ENCODE measurements at regions not wholly inside any gene's neighbourhood (a gene's known extent, or its start where the extent isn't known, plus 50 kb on each side); places are given as distances from the start of the nearest gene placed in this dataset.

DNA sequence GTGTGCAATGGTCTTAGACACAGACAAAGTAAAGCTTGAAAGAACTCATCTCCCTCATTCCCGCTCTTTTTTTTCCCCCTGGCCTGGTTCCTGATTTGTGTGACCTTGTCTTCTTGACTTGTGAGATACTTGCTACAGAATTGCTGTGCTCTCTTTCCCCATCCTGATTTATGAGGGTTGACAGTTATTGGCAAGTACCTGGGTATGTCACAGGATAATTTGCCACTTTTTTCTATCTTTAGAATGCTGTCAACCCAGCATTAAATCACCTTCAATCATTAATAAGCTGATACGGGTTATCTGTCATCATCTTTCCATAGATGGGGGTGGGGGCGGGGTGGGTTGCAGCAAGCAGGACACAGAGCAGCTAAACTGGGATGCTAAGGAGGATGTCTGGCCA lies 144.4 kb upstream of the PRICKLE1 start:
- H3K27ac ChIP-seq: no peak overlapping the region
- TF ChIP-seq, protein P1, sequence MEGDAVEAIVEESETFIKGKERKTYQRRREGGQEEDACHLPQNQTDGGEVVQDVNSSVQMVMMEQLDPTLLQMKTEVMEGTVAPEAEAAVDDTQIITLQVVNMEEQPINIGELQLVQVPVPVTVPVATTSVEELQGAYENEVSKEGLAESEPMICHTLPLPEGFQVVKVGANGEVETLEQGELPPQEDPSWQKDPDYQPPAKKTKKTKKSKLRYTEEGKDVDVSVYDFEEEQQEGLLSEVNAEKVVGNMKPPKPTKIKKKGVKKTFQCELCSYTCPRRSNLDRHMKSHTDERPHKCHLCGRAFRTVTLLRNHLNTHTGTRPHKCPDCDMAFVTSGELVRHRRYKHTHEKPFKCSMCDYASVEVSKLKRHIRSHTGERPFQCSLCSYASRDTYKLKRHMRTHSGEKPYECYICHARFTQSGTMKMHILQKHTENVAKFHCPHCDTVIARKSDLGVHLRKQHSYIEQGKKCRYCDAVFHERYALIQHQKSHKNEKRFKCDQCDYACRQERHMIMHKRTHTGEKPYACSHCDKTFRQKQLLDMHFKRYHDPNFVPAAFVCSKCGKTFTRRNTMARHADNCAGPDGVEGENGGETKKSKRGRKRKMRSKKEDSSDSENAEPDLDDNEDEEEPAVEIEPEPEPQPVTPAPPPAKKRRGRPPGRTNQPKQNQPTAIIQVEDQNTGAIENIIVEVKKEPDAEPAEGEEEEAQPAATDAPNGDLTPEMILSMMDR (conservative IDR thresholded peaks at IDR 0.05): no peak

DNA sequence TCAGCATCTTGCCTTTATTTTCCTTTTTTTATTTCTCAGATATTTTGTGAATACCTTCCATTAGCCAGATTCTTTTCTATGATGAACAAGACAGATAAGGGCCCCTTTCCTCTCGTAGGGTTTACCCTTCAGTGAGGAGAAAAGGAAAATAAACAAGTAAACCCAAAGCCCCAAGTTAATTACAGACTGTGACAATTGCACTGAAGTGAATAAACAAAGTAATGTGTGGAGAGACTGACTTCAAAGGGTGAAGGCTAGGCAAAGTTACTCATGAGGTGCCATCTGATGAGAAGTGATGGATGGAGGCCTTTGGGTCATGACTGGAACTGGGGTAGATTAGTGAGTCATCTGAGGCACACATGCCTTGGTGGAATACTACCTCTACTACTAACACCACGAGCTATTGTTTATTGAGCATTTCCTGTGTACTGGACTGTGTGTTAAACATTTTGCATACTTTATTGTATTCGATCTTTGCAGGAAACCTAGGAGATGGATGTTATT lies 143.4 kb upstream of the PRICKLE1 start:
- TF ChIP-seq, protein P1 (conservative IDR thresholded peaks at IDR 0.05): no peak
- H3K27ac ChIP-seq: no peak overlapping the region

DNA sequence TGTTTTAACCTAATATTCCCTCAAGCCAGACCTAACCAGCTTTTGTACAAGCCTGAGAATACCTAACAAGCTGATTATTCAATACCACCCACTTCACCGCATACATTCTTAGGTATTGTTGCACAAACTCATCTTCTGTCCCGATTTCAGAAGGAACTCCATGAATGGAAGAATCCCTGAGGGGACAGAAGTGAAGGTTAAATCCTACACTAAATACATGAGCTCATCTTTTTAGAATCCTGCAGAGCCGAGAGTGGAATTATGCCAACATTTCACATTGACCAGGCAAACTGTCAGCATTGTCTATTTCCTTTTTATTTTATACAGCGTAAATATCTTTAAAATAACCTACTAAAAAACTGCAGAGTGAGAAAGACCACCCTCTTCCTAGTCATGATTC lies 140.7 kb upstream of the PRICKLE1 start:
- TF ChIP-seq, protein P1 (conservative IDR thresholded peaks at IDR 0.05): no peak
- H3K27ac ChIP-seq: peak overlapping the region; percentile 36

DNA sequence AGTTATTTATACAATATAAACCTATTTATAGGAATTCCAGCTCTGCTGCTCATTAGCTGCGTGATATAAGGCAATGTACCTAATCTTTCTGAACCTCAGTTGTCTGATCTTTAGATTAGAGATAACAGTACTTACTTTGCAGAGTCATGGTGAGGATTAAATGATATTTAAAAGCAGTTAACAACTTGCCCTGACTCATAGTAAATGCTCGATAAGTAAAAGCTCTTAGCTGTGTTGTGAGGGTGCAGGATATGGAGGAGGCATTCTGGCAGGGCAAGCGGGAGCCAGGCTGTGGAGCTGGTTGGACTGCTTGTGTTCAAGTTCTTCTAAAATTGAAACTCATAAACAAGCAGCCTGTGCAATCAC lies 140.0 kb upstream of the PRICKLE1 start:
- TF ChIP-seq, protein P1 (conservative IDR thresholded peaks at IDR 0.05): no peak
- H3K27ac ChIP-seq: peak overlapping the region; percentile 36

DNA sequence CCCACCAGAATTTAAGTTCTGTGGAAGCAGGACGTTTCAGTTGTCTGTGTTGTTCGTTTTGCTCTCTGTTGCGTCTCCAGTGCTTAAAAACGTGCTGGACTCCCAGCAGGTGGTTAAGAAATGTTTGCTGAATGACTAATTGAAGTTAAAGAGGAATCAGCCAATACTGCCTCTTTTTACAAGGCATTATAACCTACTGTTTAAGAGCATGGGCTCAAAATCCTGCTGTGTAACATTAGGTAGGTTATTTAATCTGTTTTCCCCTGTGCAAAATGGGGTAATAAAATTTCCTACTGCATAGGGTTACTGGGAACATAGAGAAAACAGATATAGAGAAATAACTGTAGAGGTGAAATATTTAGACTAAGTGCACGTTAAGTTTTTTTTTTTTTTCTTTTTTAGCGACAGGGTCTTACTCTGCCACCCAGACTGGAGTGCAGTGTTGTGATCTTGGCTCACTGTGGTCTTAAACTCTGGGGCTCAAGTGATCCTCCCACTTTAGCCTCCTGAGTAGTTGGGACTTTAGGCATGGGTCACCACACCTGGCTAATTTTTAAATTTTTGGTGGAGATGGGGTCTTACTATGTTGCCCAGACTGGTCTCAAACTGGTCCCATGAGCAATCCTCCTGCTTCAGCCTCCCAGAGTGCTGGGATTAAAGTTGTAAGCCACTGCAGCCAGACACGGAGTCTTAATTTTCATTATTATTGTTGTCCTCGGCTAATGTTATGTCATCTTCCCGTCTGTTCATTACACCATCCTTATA lies 139.4 kb upstream of the PRICKLE1 start:
- TF ChIP-seq, protein P1 (conservative IDR thresholded peaks at IDR 0.05): no peak
- H3K27ac ChIP-seq: peak overlapping the region; percentile 36

DNA sequence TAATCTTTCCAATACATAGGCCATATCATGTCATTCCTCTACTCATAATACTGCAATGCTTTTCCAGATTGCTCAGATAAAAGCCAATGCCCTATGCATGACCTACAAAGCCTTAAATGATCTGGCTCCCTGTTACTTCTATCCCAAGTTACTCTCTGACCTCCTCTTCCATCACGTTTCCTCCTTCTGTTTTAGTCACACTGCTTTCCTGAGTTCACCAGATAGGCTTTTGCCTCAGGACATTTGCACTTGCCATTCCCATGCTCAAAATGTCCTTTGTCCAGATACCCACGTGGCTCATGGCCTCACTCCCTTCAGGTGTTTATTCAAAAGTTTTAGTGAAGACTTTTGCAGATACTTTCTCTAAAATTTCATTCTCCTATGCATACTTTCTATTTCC lies 138.7 kb upstream of the PRICKLE1 start:
- TF ChIP-seq, protein P1 (conservative IDR thresholded peaks at IDR 0.05): no peak
- no peak overlapping the region for H3K27ac ChIP-seq

DNA sequence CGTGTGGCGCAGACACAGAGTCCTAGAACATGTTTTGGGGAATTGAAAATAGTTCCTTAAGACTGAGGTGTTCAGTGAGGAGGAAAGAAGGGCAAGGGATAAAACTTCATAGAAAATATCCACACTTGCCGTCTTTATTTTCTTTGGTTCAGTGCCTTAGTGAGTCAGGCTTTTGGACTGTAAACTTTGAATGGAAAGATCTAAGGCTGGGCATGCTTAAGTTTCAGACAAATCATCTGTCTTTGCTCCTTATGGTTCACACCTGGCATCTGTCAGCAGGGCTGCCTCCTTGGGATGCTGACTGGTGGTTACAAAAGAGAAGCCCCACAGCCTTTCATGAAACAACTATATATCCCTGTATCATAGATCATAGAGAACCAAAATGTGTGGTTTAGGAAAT lies 136.3 kb upstream of the PRICKLE1 start:
- no peak overlapping the region for H3K27ac ChIP-seq
- TF ChIP-seq, protein P1 (conservative IDR thresholded peaks at IDR 0.05): no peak
